HEK293T (cell line): ENCODE measurements at regions not wholly inside any gene's neighbourhood (a gene's known extent, or its start where the extent isn't known, plus 50 kb on each side); places are given as distances from the start of the nearest gene placed in this dataset.
"Not testable (repeated sequence)": the region's sequence is repeated elsewhere in the genome, so short reads cannot be mapped to it uniquely, and the experiment has no call there.

ENCODE experiments used
- CTCF ChIA-PET: fragments of 350-600 bp; formaldehyde crosslinking; extraction: SDS; loops from one replicate; lab custom pipeline; 2021; ENCODE audit warnings: antibody characterized with exemption, inconsistent platforms; lab: Yijun Ruan, JAX
- POLR2A ChIA-PET: fragments of 350-600 bp; formaldehyde crosslinking; extraction: SDS; loops from one replicate; lab custom pipeline; 2020; ENCODE audit warnings: antibody characterized with exemption, inconsistent platforms; lab: Yijun Ruan, JAX
- DNase-seq: peaks from one replicate; pipeline ENCODE4 v3.0.0; 2012; ENCODE audit warnings: mixed read lengths; ENCODE audit errors: extremely low spot score
- ARNT ChIP-seq: fragments of 450-650 bp; IDR thresholded peaks from 2 replicates; pipeline ENCODE4 v1.6.1; 2017; ENCODE audit warnings: mild to moderate bottlenecking
- BHLHE40 ChIP-seq: fragments of 450-650 bp; IDR thresholded peaks from 2 replicates; pipeline ENCODE4 v1.6.1; 2016; ENCODE audit warnings: mild to moderate bottlenecking, moderate library complexity, borderline replicate concordance
- CTBP1 ChIP-seq: fragments of 450-650 bp; IDR thresholded peaks from 2 replicates; pipeline ENCODE4 v1.6.1; 2016; ENCODE audit warnings: borderline replicate concordance
- ELF4 ChIP-seq: fragments of 450-650 bp; IDR thresholded peaks from 2 replicates; pipeline ENCODE4 v1.6.1; 2017; ENCODE audit warnings: antibody characterized with exemption
- FOXA1 ChIP-seq: fragments of 450-650 bp; IDR thresholded peaks from 2 replicates; pipeline ENCODE4 v1.6.1; 2016; ENCODE audit warnings: mild to moderate bottlenecking
- FOXK2 ChIP-seq: fragments of 450-650 bp; IDR thresholded peaks from 2 replicates; pipeline ENCODE4 v1.6.1; 2016; ENCODE audit warnings: mild to moderate bottlenecking
- FOXM1 ChIP-seq: fragments of 450-650 bp; IDR thresholded peaks from 2 replicates; pipeline ENCODE4 v1.6.1; 2017; ENCODE audit warnings: mild to moderate bottlenecking, borderline replicate concordance
- HDGF ChIP-seq: fragments of 450-650 bp; IDR thresholded peaks from 2 replicates; pipeline ENCODE4 v1.6.1; 2017; ENCODE audit warnings: antibody characterized with exemption, borderline replicate concordance
- L3MBTL2 ChIP-seq: fragments of 450-650 bp; conservative IDR thresholded peaks from 2 replicates; pipeline ENCODE4 v1.6.1; 2016; ENCODE audit warnings: mild to moderate bottlenecking
- LEF1 ChIP-seq: fragments of 450-650 bp; IDR thresholded peaks from 2 replicates; pipeline ENCODE4 v1.6.1; 2017; ENCODE audit warnings: mild to moderate bottlenecking, borderline replicate concordance
- NFRKB ChIP-seq: fragments of 450-650 bp; IDR thresholded peaks from 2 replicates; pipeline ENCODE4 v1.6.1; 2016; ENCODE audit warnings: mild to moderate bottlenecking, moderate library complexity
- PKNOX1 ChIP-seq: fragments of 450-650 bp; IDR thresholded peaks from 2 replicates; pipeline ENCODE4 v1.6.1; 2016
- SP1 ChIP-seq: fragments of 450-650 bp; IDR thresholded peaks from 2 replicates; pipeline ENCODE4 v1.6.1; 2017
- SUZ12 ChIP-seq: fragments of 450-650 bp; IDR thresholded peaks from 2 replicates; pipeline ENCODE4 v1.6.1; 2016; ENCODE audit warnings: mild to moderate bottlenecking
- TARDBP ChIP-seq: fragments of 450-650 bp; IDR thresholded peaks from 2 replicates; pipeline ENCODE4 v1.6.1; 2016
- ZNF384 ChIP-seq: fragments of 450-650 bp; IDR thresholded peaks from 2 replicates; pipeline ENCODE4 v1.6.1; 2016

- ChIA-PET POLR2A (no interaction called here), CTCF (no interaction called here)
- no peak for DNase-seq
- no peak for TF ChIP-seq SP1
- no peak for TF ChIP-seq TARDBP
- no peak for TF ChIP-seq L3MBTL2
- no peak for TF ChIP-seq FOXM1
- TF ChIP-seq FOXK2: no peak
- TF ChIP-seq NFRKB: no peak
- TF ChIP-seq ZNF384: no peak
- no peak for TF ChIP-seq ARNT
- TF ChIP-seq CTBP1: no peak
- no peak for TF ChIP-seq PKNOX1
- TF ChIP-seq LEF1: no peak
Measured at GRCh38 chr10:11691319-11691755, 50.8 kb upstream of the ECHDC3 start.

GRCh38 chr10:11689945-11690736 is 52.0 kb upstream of the ECHDC3 start:
- POLR2A ChIA-PET: no interaction called here
- DNase-seq: no peak
- TF ChIP-seq FOXA1: no peak
- no peak for TF ChIP-seq FOXM1
- TF ChIP-seq SUZ12: no peak
- no peak for TF ChIP-seq TARDBP
- no peak for TF ChIP-seq CTBP1
- no peak for TF ChIP-seq L3MBTL2
- no peak for TF ChIP-seq SP1
- no peak for TF ChIP-seq ARNT
- TF ChIP-seq FOXK2: no peak
- no peak for TF ChIP-seq ZNF384
- no peak for TF ChIP-seq ELF4
- TF ChIP-seq HDGF: no peak
- TF ChIP-seq PKNOX1: no peak
- TF ChIP-seq BHLHE40: no peak
- TF ChIP-seq NFRKB: no peak
- no peak for TF ChIP-seq LEF1
- CTCF ChIA-PET: interaction anchor here (0.6 kb wide), 1 partner anchor 51 kb away, joined by 3 read pairs; no protein-coding TSS in a partner anchor

GRCh38 chr10:11688448-11688795 is 53.8 kb upstream of the ECHDC3 start:
- DNase-seq, CTCF ChIA-PET, POLR2A ChIA-PET: not testable (repeated sequence)

- TF ChIP-seq FOXM1 (no peak), FOXK2 (no peak), ARNT (no peak), BHLHE40 (no peak), LEF1 (no peak), L3MBTL2 (no peak), ZNF384 (no peak), ELF4 (no peak), HDGF (no peak), SUZ12 (no peak), PKNOX1 (no peak), NFRKB (no peak), SP1 (no peak), TARDBP (no peak), FOXA1 (no peak), CTBP1 (no peak)
- ChIA-PET CTCF (no interaction called here), POLR2A (no interaction called here)
- no peak for DNase-seq
Measured at GRCh38 chr10:11687779-11688447, 54.3 kb upstream of the ECHDC3 start.

GRCh38 chr10:11687357-11687771 is 54.8 kb upstream of the ECHDC3 start:
- no peak for DNase-seq
- ChIA-PET POLR2A (no interaction called here), CTCF (no interaction called here)
- TF ChIP-seq LEF1 (no peak), PKNOX1 (no peak), FOXM1 (no peak), NFRKB (no peak), CTBP1 (no peak), BHLHE40 (no peak), ARNT (no peak), SP1 (no peak)

GRCh38 chr10:11685787-11686218 is 56.4 kb upstream of the ECHDC3 start:
- ChIA-PET POLR2A (no interaction called here), CTCF (interaction anchor here (0.7 kb wide), 1 partner anchor 16 kb away, joined by 3 read pairs; no protein-coding TSS in a partner anchor)
- TF ChIP-seq SP1 (no peak), ZNF384 (no peak), BHLHE40 (no peak), ARNT (no peak), FOXA1 (no peak), HDGF (no peak), FOXM1 (no peak), ELF4 (no peak), NFRKB (no peak), L3MBTL2 (no peak), PKNOX1 (no peak)
- DNase-seq: no peak
